Activated T-helper 2 cell treated with anti-CD3 and anti-CD28 coated beads, Interferon-gamma antibody, Interleukin-2, Interleukin-4, amounts not matched to agents 10 μg/mL and 5 μg/mL and 100 μg/mL, durations not matched to agents 14 hours and 24 hours and 36 hours (primary cell): ENCODE measurements at regions not wholly inside any gene's neighbourhood (a gene's known extent, or its start where the extent isn't known, plus 50 kb on each side); places are given as distances from the start of the nearest gene placed in this dataset.

Source experiments
- DNase-seq: peaks from one replicate; pipeline ENCODE4 v3.0.0; 2021; ENCODE audit warnings: low spot score
- H3K27ac Mint-ChIP-seq: one replicate; pipeline ENCODE4 v1.8.0; 2021; ENCODE audit warnings: mixed read lengths
- H3K27me3 Mint-ChIP-seq: one replicate; pipeline ENCODE4 v1.8.0; 2021; ENCODE audit warnings: low read depth, mixed read lengths
- H3K36me3 Mint-ChIP-seq: one replicate; pipeline ENCODE4 v1.8.0; 2021; ENCODE audit warnings: low read depth, mixed read lengths
- H3K4me1 Mint-ChIP-seq: one replicate; pipeline ENCODE4 v1.8.0; 2021; ENCODE audit warnings: low read depth, mixed read lengths
- H3K4me3 Mint-ChIP-seq: one replicate; pipeline ENCODE4 v1.8.0; 2021; ENCODE audit warnings: low read depth, mild to moderate bottlenecking, moderate library complexity, mixed read lengths
- H3K9me3 Mint-ChIP-seq: one replicate; pipeline ENCODE4 v1.8.0; 2021; ENCODE audit warnings: mixed read lengths
- intact Hi-C: fragments of 100-400 bp; cut with micrococcal nuclease; formaldehyde crosslinking; loops from one replicate; pipeline ENCODE4 v1.15.1; 2023

DNA sequence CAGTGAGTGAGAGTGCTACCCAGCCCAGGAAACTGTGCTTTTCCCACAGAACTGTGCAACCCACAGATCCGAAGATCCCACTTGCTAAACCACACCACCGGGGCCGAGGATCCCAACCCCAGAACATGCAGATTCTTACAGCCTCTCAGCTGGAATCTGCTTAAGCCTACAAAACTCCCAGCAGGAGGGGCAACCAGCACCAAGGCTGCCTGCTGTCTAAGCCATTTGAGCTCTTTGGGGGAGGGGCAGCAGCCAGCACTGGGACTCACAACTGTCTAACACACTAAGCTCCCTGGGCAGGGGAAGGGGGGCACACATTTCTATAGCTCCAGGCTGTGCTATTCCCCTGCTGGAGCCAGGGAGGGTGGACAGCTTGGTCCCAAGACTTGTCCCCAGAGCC, 529.9 kb downstream of the XPNPEP1 start:
- no peak overlapping the region for H3K27ac Mint-ChIP-seq
- no peaks in the 10 kb centered on the region for H3K9me3 Mint-ChIP-seq
- no peaks in the 10 kb centered on the region for H3K27me3 Mint-ChIP-seq
- DNase-seq = no peak
- no peak overlapping the region for H3K4me3 Mint-ChIP-seq
- intact Hi-C loops = no loop called here
- no peaks in the 10 kb centered on the region for H3K4me1 Mint-ChIP-seq
- H3K36me3 Mint-ChIP-seq = no peaks in the 10 kb centered on the region

DNA sequence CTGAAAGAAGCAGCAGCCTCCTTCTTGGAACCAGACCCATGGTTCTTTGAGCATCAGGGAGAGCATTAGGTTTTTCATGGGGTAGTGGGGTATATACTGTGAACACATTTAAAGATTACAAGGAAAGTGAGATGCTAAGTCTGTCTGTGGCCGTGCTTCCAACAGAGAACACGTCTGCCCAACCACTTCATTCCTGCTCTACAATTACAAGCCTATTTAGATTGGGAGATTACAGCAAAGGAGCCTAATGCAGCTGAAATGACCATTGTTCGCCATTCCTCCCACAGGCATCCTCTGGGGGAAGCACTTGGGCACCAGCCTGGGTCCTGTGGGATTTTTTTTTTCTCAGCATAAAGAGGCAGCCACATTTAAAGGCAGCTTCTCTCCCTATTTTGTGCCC, 536.4 kb downstream of the XPNPEP1 start:
- no peak overlapping the region for H3K27ac Mint-ChIP-seq

DNA sequence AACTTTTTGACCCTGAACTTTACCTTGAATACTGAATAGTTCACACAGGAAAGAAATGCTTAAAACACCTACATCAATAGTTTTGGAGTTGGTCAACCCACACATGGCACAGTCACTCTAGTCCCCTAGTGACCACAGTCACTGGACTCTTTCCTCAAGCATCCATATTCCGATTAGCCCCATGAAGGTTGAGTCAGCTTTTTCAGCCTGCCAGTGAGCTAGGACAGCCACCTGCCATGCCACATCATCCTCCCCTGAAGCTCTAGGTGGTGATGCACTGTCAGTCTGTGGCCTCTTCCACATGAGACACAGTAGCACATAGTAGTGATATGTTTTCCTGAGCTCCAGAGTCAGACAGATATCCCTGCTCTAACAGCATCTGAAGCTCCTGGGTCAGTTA, 537.2 kb downstream of the XPNPEP1 start:
- Mint-ChIP-seq H3K4me3 (no peak overlapping the region), H3K9me3 (no peaks in the 10 kb centered on the region), H3K4me1 (no peaks in the 10 kb centered on the region), H3K36me3 (no peaks in the 10 kb centered on the region), H3K27me3 (no peaks in the 10 kb centered on the region), H3K27ac (no peak overlapping the region)
- intact Hi-C loops = no loop called here
- DNase-seq = no peak

More for the DNA sequence above, 536.4 kb downstream of the XPNPEP1 start:
- no peaks in the 10 kb centered on the region for H3K27me3 Mint-ChIP-seq
- H3K4me3 Mint-ChIP-seq = no peak overlapping the region
- no peaks in the 10 kb centered on the region for H3K36me3 Mint-ChIP-seq
- DNase-seq = no peak
- H3K9me3 Mint-ChIP-seq = no peaks in the 10 kb centered on the region
- intact Hi-C loops = no loop called here
- H3K4me1 Mint-ChIP-seq = no peaks in the 10 kb centered on the region

DNA sequence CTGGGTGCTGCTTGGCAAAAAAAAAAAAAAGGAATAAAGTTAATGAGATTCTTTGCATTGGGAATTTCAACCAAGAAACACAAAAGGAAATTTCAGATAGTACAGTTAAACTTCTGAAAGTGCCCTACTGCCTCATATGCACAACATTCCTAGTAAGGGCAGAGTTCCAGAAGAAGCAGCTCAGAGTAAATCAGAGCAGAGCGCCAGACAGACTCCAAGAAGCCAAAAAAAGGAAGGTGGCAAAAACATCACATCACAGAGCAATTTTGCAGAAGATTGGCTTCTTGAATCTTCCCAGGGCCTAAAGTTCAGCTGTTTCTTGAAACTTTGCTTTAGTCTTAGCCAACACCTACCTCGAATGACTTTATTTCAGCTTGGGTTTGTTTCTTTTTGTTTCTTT, 544.1 kb downstream of the XPNPEP1 start:
- intact Hi-C loops = no loop called here
- Mint-ChIP-seq H3K36me3 (no peaks in the 10 kb centered on the region), H3K4me3 (no peak overlapping the region), H3K9me3 (no peaks in the 10 kb centered on the region), H3K27ac (no peak overlapping the region), H3K4me1 (no peaks in the 10 kb centered on the region), H3K27me3 (no peaks in the 10 kb centered on the region)
- no peak for DNase-seq

- Mint-ChIP-seq H3K36me3 (no peaks in the 10 kb centered on the region), H3K9me3 (peaks cover 6% of the 10 kb centered on the region), H3K4me3 (no peak overlapping the region), H3K27me3 (no peaks in the 10 kb centered on the region), H3K4me1 (no peaks in the 10 kb centered on the region), H3K27ac (no peak overlapping the region)
- intact Hi-C loops = no loop called here
- DNase-seq = no peak
Measured at GRCh38 chr10:109374215-109374614, 549.1 kb downstream of the XPNPEP1 start.

DNA sequence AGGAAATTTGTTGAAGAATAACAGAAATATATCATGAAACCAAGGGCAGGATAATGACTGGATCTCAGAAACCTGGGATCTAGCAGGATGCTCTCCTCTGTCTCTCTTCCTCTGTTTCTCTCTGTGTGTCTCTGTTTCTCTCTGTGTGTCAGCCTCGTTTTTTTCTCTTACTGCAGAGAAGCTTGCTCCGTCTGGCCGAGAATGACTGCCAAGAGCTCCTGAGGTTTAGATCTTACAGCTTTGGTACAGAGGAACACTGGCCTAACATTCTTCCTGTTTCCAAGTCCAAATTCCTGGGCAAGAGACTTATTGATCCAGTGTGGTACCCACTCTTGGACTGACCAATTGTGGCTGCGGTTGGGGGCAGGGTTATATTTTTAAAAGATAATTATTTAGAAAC, 564.0 kb downstream of the XPNPEP1 start:
- H3K9me3 Mint-ChIP-seq = peaks cover 12% of the 10 kb centered on the region
- no peaks in the 10 kb centered on the region for H3K36me3 Mint-ChIP-seq
- H3K4me3 Mint-ChIP-seq = no peak overlapping the region
- H3K4me1 Mint-ChIP-seq = no peaks in the 10 kb centered on the region
- no peak overlapping the region for H3K27ac Mint-ChIP-seq
- intact Hi-C loops = no loop called here
- DNase-seq = no peak
- no peaks in the 10 kb centered on the region for H3K27me3 Mint-ChIP-seq

- Mint-ChIP-seq H3K27me3 (no peaks in the 10 kb centered on the region), H3K4me3 (no peak overlapping the region), H3K36me3 (no peaks in the 10 kb centered on the region), H3K27ac (no peak overlapping the region), H3K9me3 (peaks cover 12% of the 10 kb centered on the region), H3K4me1 (no peaks in the 10 kb centered on the region)
- intact Hi-C loops = no loop called here
- DNase-seq = no peak
Measured at GRCh38 chr10:109358325-109358724, 565.0 kb downstream of the XPNPEP1 start.

- Mint-ChIP-seq H3K9me3 (peaks cover 34% of the 10 kb centered on the region), H3K27me3 (no peaks in the 10 kb centered on the region), H3K27ac (no peak overlapping the region), H3K4me3 (no peak overlapping the region), H3K4me1 (no peaks in the 10 kb centered on the region), H3K36me3 (no peaks in the 10 kb centered on the region)
- no peak for DNase-seq
- intact Hi-C loops = no loop called here
Measured at GRCh38 chr10:109348324-109348723, 575.0 kb downstream of the XPNPEP1 start.

- H3K27ac Mint-ChIP-seq = no peak overlapping the region
Measured at GRCh38 chr10:109343293-109343692, 580.0 kb downstream of the XPNPEP1 start.

DNA sequence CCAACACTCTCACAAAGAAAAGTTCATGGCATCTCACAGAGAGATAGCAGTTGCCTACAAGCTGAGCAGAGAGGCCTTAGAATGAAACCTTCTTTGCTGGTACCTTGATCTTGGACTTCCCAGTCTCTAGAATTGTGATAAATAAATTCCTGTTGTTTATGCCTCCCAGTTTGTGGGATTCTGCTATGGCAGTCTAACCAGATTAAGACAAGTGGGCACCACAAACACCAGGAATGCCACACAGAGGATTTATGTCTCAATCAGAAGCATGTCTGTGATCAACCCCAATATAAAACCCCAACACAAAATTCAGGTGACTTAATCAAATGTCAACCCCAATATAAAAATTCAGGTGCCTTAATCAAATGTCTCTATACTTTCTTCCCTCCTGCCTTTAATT, 581.3 kb downstream of the XPNPEP1 start:
- no peaks in the 10 kb centered on the region for H3K27me3 Mint-ChIP-seq
- intact Hi-C loops = no loop called here
- DNase-seq = no peak
- no peak overlapping the region for H3K27ac Mint-ChIP-seq
- H3K36me3 Mint-ChIP-seq = no peaks in the 10 kb centered on the region
- H3K4me1 Mint-ChIP-seq = no peaks in the 10 kb centered on the region
- no peak overlapping the region for H3K4me3 Mint-ChIP-seq
- H3K9me3 Mint-ChIP-seq = peaks cover 20% of the 10 kb centered on the region

More at GRCh38 chr10:109343293-109343692, 580.0 kb downstream of the XPNPEP1 start:
- H3K4me3 Mint-ChIP-seq = no peak overlapping the region
- peaks cover 18% of the 10 kb centered on the region for H3K9me3 Mint-ChIP-seq
- no peaks in the 10 kb centered on the region for H3K4me1 Mint-ChIP-seq
- intact Hi-C loops = no loop called here
- DNase-seq = no peak
- H3K36me3 Mint-ChIP-seq = no peaks in the 10 kb centered on the region
- no peaks in the 10 kb centered on the region for H3K27me3 Mint-ChIP-seq

- Mint-ChIP-seq H3K27ac (no peak overlapping the region), H3K36me3 (no peaks in the 10 kb centered on the region), H3K27me3 (no peaks in the 10 kb centered on the region), H3K4me1 (no peaks in the 10 kb centered on the region), H3K4me3 (no peak overlapping the region), H3K9me3 (peaks cover 14% of the 10 kb centered on the region)
- no peak for DNase-seq
- intact Hi-C loops = no loop called here
Measured at GRCh38 chr10:109328001-109328400, 595.3 kb downstream of the XPNPEP1 start.

DNA sequence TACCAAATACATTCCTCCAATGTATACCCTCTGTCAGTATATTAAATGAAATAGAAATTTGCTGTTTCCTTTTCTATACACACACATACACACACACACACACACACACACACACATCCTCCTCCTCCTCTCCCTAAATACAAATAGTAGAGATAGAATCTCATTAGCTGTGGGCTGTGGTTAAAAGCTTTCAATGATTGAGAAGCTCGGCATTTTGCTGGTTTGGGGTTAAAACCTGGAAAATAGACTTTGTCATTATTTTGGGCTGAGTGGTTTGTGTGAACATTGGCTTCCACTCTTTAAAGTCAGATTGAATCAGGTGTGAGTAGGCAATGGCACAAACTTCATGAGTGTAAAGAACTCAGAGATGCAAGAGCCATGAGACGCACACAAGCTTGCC, 596.0 kb downstream of the XPNPEP1 start:
- Mint-ChIP-seq H3K36me3 (no peaks in the 10 kb centered on the region), H3K4me3 (no peak overlapping the region), H3K27ac (no peak overlapping the region), H3K27me3 (no peaks in the 10 kb centered on the region), H3K4me1 (no peaks in the 10 kb centered on the region), H3K9me3 (peaks cover 9% of the 10 kb centered on the region)
- no peak for DNase-seq
- intact Hi-C loops = no loop called here

DNA sequence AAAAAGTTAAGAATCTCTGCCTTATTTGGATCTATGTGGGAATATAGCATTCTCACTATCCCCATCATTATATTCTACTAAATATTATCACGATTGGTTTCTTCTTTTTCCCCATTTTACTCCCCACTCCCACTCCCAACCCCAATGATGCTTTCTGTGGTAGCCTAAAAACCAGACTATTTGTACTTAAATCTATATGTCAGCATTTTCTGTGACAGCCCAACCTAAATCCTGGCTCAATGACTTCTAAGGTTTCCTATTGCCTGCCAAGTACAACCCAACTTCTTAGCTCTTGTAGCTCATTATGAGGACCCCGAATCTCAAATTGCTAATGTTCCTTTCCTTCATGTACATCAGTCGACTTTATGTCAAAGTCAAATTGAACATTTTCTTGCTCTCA, 598.6 kb downstream of the XPNPEP1 start:
- Mint-ChIP-seq H3K27ac (no peak overlapping the region), H3K27me3 (no peaks in the 10 kb centered on the region), H3K4me1 (no peaks in the 10 kb centered on the region), H3K4me3 (no peak overlapping the region), H3K9me3 (peaks cover 16% of the 10 kb centered on the region), H3K36me3 (no peaks in the 10 kb centered on the region)
- intact Hi-C loops = no loop called here
- DNase-seq = no peak

GRCh38 chr10:109317746-109318366, 605.5 kb downstream of the XPNPEP1 start:
- H3K9me3 Mint-ChIP-seq = peaks cover 19% of the 10 kb centered on the region
- no peaks in the 10 kb centered on the region for H3K27me3 Mint-ChIP-seq
- no peaks in the 10 kb centered on the region for H3K4me1 Mint-ChIP-seq
- no peaks in the 10 kb centered on the region for H3K36me3 Mint-ChIP-seq
- H3K4me3 Mint-ChIP-seq = no peak overlapping the region
- no peak for DNase-seq
- intact Hi-C loops = no loop called here
- no peak overlapping the region for H3K27ac Mint-ChIP-seq
